GM12878 (cell line): ENCODE measurements at regions not wholly inside any gene's neighbourhood (a gene's known extent, or its start where the extent isn't known, plus 50 kb on each side); places are given as distances from the start of the nearest gene placed in this dataset.

Source experiments
- ATAC-seq: fragments of 200-7000 bp; cut with Tn5 transposase; 3 replicates; pipeline ENCODE4 v1.9.1; 2020; ENCODE audit warnings: mild to moderate bottlenecking, moderate library complexity
- BruUV-seq: library from RNA; stranded (reverse); fragments of 400-500 nt; replicated peaks from 2 replicates; lab custom pipeline; 2021; lab: Mats Ljungman, UMichigan
- CTCF ChIA-PET: fragments of 300-600 bp; sonication (Branson Sonifier 250); formaldehyde crosslinking; extraction: SDS; loops from one replicate; lab custom pipeline; 2021; ENCODE audit warnings: inconsistent platforms; lab: Yijun Ruan, JAX
- POLR2A ChIA-PET: fragments of 350-600 bp; formaldehyde crosslinking; extraction: SDS; loops from one replicate; lab custom pipeline; 2021; ENCODE audit warnings: inconsistent platforms; lab: Charles Lee
- RAD21 ChIA-PET: fragments of 300-600 bp; sonication (Branson Sonifier 250); formaldehyde crosslinking; loops from one replicate; lab custom pipeline; 2023; ENCODE audit warnings: antibody characterized with exemption; ENCODE audit not compliant: unreplicated experiment; lab: Charles Lee
- SMC1A ChIA-PET: fragments of 300-600 bp; sonication (Branson Sonifier 250); formaldehyde crosslinking; loops from one replicate; lab custom pipeline; 2023; ENCODE audit not compliant: unreplicated experiment, uncharacterized antibody; lab: Charles Lee
- DNase-seq: peaks from one replicate; pipeline ENCODE4 v3.0.0-alpha.2; 2011; ENCODE audit warnings: low read depth, low spot score
- FAIRE-seq: peaks from 3 replicates; lab custom pipeline; 2011; peaks lifted over from hg19 to GRCh38; lab: Jason Lieb, UNC
- H2AFZ ChIP-seq: 2 replicates; pipeline ENCODE4 v1.6.0; 2011; ENCODE audit warnings: low read depth, low read length, control low read depth; ENCODE audit not compliant: control insufficient read depth
- H3K27ac ChIP-seq: 2 replicates; pipeline ENCODE4 v1.5.1; 2011; ENCODE audit warnings: control low read depth; ENCODE audit not compliant: control insufficient read depth, insufficient read depth
- H3K27me3 ChIP-seq, 2 experiments: replicated peaks in 1 of 2; 2 replicates each; pipeline versions ENCODE4 v1.6.0 to v1.6.1; 2011; ENCODE audit warnings: low read length in 1 of 2; ENCODE audit not compliant: control insufficient read depth in 2 of 2, insufficient read depth in 2 of 2
- H3K36me3 ChIP-seq, 2 experiments: 2 replicates each; pipeline ENCODE4 v1.5.1; 2011; ENCODE audit warnings: low read length in 1 of 2; ENCODE audit not compliant: control insufficient read depth in 2 of 2, insufficient read depth in 2 of 2
- H3K4me1 ChIP-seq: 2 replicates; pipeline ENCODE4 v1.6.1; 2011; ENCODE audit warnings: mild to moderate bottlenecking, low read length, moderate library complexity, mixed read lengths; ENCODE audit not compliant: control insufficient read depth, insufficient read depth
- H3K4me2 ChIP-seq: 2 replicates; pipeline ENCODE4 v1.6.0; 2011; ENCODE audit warnings: control low read depth; ENCODE audit not compliant: control insufficient read depth, insufficient read depth
- H3K4me3 ChIP-seq: fragments of 200-600 bp; sonication (generic); 2 replicates; pipeline ENCODE4 v1.5.1; 2016
- H3K79me2 ChIP-seq: 2 replicates; pipeline ENCODE4 v1.6.0; 2011; ENCODE audit warnings: low read length; ENCODE audit not compliant: control insufficient read depth, insufficient read depth
- H3K9ac ChIP-seq: 2 replicates; pipeline ENCODE4 v1.8.0; 2011; ENCODE audit warnings: low read length, control low read depth, mixed read lengths; ENCODE audit not compliant: control insufficient read depth, insufficient read depth
- H3K9me3 ChIP-seq: replicated peaks from 3 replicates; pipeline ENCODE4 v1.5.1; 2011; ENCODE audit warnings: mild to moderate bottlenecking, low read length; ENCODE audit not compliant: control insufficient read depth, insufficient read depth
- H4K20me1 ChIP-seq: 2 replicates; pipeline ENCODE4 v1.6.0; 2011; ENCODE audit not compliant: control insufficient read depth, insufficient read depth
- BMI1 ChIP-seq: fragments of 450-650 bp; IDR thresholded peaks from 2 replicates; pipeline ENCODE4 v1.6.1; 2016; ENCODE audit warnings: mild to moderate bottlenecking, moderate library complexity, borderline replicate concordance
- CREB1 ChIP-seq: IDR thresholded peaks from 2 replicates; pipeline ENCODE4 v1.6.1; 2012; ENCODE audit warnings: low read depth, mild to moderate bottlenecking, inconsistent platforms
- GABPA ChIP-seq: IDR thresholded peaks from 2 replicates; pipeline ENCODE4 v1.6.1; 2014; ENCODE audit warnings: antibody characterized with exemption, low read depth, mild to moderate bottlenecking, inconsistent platforms
- HDAC6 ChIP-seq: fragments of 200-600 bp; sonication (generic); IDR thresholded peaks from one replicate; pipeline ENCODE4 v1.8.0; 2017; ENCODE audit warnings: antibody characterized with exemption; ENCODE audit not compliant: unreplicated experiment
- MYB ChIP-seq: fragments of 150-350 bp; IDR thresholded peaks from 2 replicates; pipeline ENCODE4 v1.6.1; 2014; ENCODE audit warnings: mild to moderate bottlenecking, low read depth, low read length, borderline replicate concordance
- NBN ChIP-seq: fragments of 450-650 bp; IDR thresholded peaks from 2 replicates; pipeline ENCODE4 v1.6.1; 2016
- NFYB ChIP-seq: IDR thresholded peaks from 2 replicates; pipeline ENCODE4 v1.6.1; 2011; ENCODE audit warnings: low read depth, mild to moderate bottlenecking, low read length, improper control_type of control experiment, moderate library complexity; ENCODE audit not compliant: insufficient read depth
- NRF1 ChIP-seq: conservative IDR thresholded peaks from 2 replicates; pipeline ENCODE4 v1.6.1; 2011; ENCODE audit warnings: mild to moderate bottlenecking, low read depth, low read length, improper control_type of control experiment
- POLR2A ChIP-seq: IDR thresholded peaks from 2 replicates; pipeline ENCODE4 v1.6.1; 2011; ENCODE audit warnings: low read depth, mild to moderate bottlenecking, low read length
- SP1 ChIP-seq: IDR thresholded peaks from one replicate; pipeline ENCODE4 v1.6.1; 2011; ENCODE audit warnings: low read depth, low read length
- ZNF274 ChIP-seq: IDR thresholded peaks from one replicate; pipeline ENCODE4 v1.8.0; 2011; ENCODE audit not compliant: insufficient read length, insufficient read depth
- ZNF622 ChIP-seq: fragments of 450-650 bp; IDR thresholded peaks from 2 replicates; pipeline ENCODE4 v1.6.1; 2017; ENCODE audit warnings: mild to moderate bottlenecking, inconsistent platforms
- in situ Hi-C: fragments of 300-500 bp; cut with MboI; formaldehyde crosslinking; loops from 9 replicates; pipeline ENCODE4 v1.14.3; 2018; ENCODE audit warnings: mixed read lengths
- intact Hi-C: fragments of 100-400 bp; cut with micrococcal nuclease; formaldehyde crosslinking; loops from one replicate; pipeline ENCODE4 v1.14.2; 2022; ENCODE audit not compliant: unreplicated experiment
- TF ChIP-seq, protein P1 (sequence below): fragments of 450-650 bp; IDR thresholded peaks from 2 replicates; pipeline ENCODE4 v1.6.1; 2016; ENCODE audit warnings: mild to moderate bottlenecking
- TF ChIP-seq, protein P2 (sequence below): IDR thresholded peaks from 2 replicates; pipeline ENCODE4 v1.6.1; 2012; ENCODE audit warnings: improper control_type of control experiment, low read depth, low read length; ENCODE audit not compliant: insufficient replicate concordance
- TF ChIP-seq, protein P3 (sequence below): fragments of 450-650 bp; IDR thresholded peaks from 2 replicates; pipeline ENCODE4 v1.6.1; 2017; ENCODE audit warnings: borderline replicate concordance
- TF ChIP-seq, protein P4 (sequence below): IDR thresholded peaks from 2 replicates; pipeline ENCODE4 v1.6.1; 2011; ENCODE audit warnings: low read depth, mild to moderate bottlenecking, low read length, moderate library complexity, borderline replicate concordance; ENCODE audit errors: extremely low read depth

DNA sequence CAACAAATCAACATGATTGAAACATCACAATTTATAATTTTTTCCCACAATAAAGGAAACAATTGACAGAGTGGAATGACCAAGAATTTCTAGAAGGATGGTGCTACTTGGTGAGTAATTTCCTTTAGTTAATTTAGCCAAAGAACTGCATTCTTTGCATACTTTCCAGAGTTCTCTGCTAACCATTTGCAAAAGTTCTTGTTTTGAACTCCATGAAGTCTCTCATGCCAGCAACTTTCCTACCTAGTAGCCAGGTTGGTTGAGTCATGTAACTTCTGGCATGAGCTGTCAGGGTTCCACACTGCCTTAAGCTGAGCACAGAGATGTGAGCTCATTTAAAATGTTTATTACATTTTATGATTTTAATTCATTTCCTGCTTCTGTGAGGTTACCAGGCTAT is 539.6 kb downstream of the PID1 start:
- no peak overlapping the region for H3K4me2 ChIP-seq
- intact Hi-C loops: no loop called here
- ATAC-seq (no peak), FAIRE-seq (no peak), DNase-seq (no peak)
- CTCF ChIA-PET: interaction anchor here (0.6 kb wide), 2 partner anchors 924 to 1074 kb away, joined by 3 to 4 read pairs; no protein-coding TSS in a partner anchor
- POLR2A ChIA-PET: no interaction called here
- H3K79me2 ChIP-seq: no peaks in the 10 kb centered on the region
- SMC1A ChIA-PET: interaction anchor here (0.9 kb wide), 1 partner anchor 240 kb away, joined by 3 read pairs; no protein-coding TSS in a partner anchor
- H4K20me1 ChIP-seq: no peaks in the 10 kb centered on the region
- no peaks in the 10 kb centered on the region for H3K4me1 ChIP-seq
- H3K36me3 ChIP-seq: no peaks in the 10 kb centered on the region
- no peaks in the 10 kb centered on the region for H3K9me3 ChIP-seq
- H3K9ac ChIP-seq: no peak overlapping the region
- no peak overlapping the region for H3K27ac ChIP-seq
- TF ChIP-seq CREB1: no peak
- TF ChIP-seq, protein P1, sequence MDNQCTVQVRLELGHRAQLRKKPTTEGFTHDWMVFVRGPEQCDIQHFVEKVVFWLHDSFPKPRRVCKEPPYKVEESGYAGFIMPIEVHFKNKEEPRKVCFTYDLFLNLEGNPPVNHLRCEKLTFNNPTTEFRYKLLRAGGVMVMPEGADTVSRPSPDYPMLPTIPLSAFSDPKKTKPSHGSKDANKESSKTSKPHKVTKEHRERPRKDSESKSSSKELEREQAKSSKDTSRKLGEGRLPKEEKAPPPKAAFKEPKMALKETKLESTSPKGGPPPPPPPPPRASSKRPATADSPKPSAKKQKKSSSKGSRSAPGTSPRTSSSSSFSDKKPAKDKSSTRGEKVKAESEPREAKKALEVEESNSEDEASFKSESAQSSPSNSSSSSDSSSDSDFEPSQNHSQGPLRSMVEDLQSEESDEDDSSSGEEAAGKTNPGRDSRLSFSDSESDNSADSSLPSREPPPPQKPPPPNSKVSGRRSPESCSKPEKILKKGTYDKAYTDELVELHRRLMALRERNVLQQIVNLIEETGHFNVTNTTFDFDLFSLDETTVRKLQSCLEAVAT: no peak
- no peak for TF ChIP-seq NFYB
- TF ChIP-seq, protein P2, sequence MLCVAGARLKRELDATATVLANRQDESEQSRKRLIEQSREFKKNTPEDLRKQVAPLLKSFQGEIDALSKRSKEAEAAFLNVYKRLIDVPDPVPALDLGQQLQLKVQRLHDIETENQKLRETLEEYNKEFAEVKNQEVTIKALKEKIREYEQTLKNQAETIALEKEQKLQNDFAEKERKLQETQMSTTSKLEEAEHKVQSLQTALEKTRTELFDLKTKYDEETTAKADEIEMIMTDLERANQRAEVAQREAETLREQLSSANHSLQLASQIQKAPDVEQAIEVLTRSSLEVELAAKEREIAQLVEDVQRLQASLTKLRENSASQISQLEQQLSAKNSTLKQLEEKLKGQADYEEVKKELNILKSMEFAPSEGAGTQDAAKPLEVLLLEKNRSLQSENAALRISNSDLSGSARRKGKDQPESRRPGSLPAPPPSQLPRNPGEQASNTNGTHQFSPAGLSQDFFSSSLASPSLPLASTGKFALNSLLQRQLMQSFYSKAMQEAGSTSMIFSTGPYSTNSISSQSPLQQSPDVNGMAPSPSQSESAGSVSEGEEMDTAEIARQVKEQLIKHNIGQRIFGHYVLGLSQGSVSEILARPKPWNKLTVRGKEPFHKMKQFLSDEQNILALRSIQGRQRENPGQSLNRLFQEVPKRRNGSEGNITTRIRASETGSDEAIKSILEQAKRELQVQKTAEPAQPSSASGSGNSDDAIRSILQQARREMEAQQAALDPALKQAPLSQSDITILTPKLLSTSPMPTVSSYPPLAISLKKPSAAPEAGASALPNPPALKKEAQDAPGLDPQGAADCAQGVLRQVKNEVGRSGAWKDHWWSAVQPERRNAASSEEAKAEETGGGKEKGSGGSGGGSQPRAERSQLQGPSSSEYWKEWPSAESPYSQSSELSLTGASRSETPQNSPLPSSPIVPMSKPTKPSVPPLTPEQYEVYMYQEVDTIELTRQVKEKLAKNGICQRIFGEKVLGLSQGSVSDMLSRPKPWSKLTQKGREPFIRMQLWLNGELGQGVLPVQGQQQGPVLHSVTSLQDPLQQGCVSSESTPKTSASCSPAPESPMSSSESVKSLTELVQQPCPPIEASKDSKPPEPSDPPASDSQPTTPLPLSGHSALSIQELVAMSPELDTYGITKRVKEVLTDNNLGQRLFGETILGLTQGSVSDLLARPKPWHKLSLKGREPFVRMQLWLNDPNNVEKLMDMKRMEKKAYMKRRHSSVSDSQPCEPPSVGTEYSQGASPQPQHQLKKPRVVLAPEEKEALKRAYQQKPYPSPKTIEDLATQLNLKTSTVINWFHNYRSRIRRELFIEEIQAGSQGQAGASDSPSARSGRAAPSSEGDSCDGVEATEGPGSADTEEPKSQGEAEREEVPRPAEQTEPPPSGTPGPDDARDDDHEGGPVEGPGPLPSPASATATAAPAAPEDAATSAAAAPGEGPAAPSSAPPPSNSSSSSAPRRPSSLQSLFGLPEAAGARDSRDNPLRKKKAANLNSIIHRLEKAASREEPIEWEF: no peak
- TF ChIP-seq MYB: no peak
- TF ChIP-seq, protein P3, sequence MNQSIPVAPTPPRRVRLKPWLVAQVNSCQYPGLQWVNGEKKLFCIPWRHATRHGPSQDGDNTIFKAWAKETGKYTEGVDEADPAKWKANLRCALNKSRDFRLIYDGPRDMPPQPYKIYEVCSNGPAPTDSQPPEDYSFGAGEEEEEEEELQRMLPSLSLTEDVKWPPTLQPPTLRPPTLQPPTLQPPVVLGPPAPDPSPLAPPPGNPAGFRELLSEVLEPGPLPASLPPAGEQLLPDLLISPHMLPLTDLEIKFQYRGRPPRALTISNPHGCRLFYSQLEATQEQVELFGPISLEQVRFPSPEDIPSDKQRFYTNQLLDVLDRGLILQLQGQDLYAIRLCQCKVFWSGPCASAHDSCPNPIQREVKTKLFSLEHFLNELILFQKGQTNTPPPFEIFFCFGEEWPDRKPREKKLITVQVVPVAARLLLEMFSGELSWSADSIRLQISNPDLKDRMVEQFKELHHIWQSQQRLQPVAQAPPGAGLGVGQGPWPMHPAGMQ: no peak
- no peak for TF ChIP-seq POLR2A
- no peak for TF ChIP-seq HDAC6
- TF ChIP-seq GABPA: no peak
- TF ChIP-seq, protein P4, sequence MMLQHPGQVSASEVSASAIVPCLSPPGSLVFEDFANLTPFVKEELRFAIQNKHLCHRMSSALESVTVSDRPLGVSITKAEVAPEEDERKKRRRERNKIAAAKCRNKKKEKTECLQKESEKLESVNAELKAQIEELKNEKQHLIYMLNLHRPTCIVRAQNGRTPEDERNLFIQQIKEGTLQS: no peak
- TF ChIP-seq SP1: no peak
- TF ChIP-seq NBN: no peak
- TF ChIP-seq NRF1: no peak
- no peak for TF ChIP-seq ZNF274
- no peak for TF ChIP-seq ZNF622
- TF ChIP-seq BMI1: no peak
- BruUV-seq: no TSS peak
- in situ Hi-C loops: no loop called here
- no peak overlapping the region for H3K4me3 ChIP-seq
- RAD21 ChIA-PET: interaction anchor here (0.6 kb wide), 1 partner anchor 757 kb away, joined by 5 read pairs; no protein-coding TSS in a partner anchor
- no peaks in the 10 kb centered on the region for H3K27me3 ChIP-seq
- H2AFZ ChIP-seq: no peak overlapping the region
